B cell (primary cell): ENCODE measurements at regions not wholly inside any gene's neighbourhood (a gene's known extent, or its start where the extent isn't known, plus 50 kb on each side); places are given as distances from the start of the nearest gene placed in this dataset.

Source experiments
- ATAC-seq: fragments of 200-7000 bp; cut with Tn5 transposase; one replicate; pipeline ENCODE4 v1.10.0; 2021; ENCODE audit warnings: low read depth, mild to moderate bottlenecking, moderate number of reproducible peaks, moderate library complexity
- CTCF ChIA-PET: fragments of 350-600 bp; sonication (Branson Sonifier 250); formaldehyde crosslinking; loops from one replicate; lab custom pipeline; 2021; ENCODE audit warnings: antibody characterized with exemption, inconsistent platforms; lab: Charles Lee
- POLR2A ChIA-PET: fragments of 350-600 bp; sonication (Branson Sonifier 250); formaldehyde crosslinking; loops from one replicate; lab custom pipeline; 2021; ENCODE audit warnings: antibody characterized with exemption; lab: Charles Lee
- DNase-seq: peaks from one replicate; pipeline ENCODE4 v3.0.0; 2013
- H2AFZ ChIP-seq: 2 replicates; pipeline ENCODE4 v1.6.1; 2012; ENCODE audit warnings: mild to moderate bottlenecking, low read depth, low read length; ENCODE audit not compliant: insufficient read depth, poor library complexity, severe bottlenecking
- H3K27ac ChIP-seq, 2 donors: 1 replicate in 1 of 2; 2 replicates in 1 of 2; pipeline ENCODE4 v1.5.1; 2012 to 2013; ENCODE audit warnings: low read length in 2 of 2, mild to moderate bottlenecking in 2 of 2, moderate library complexity in 1 of 2
- H3K27me3 ChIP-seq, 4 experiments: fragments of 200-600 bp in 1 of 4; sonication (generic) in 1 of 4; replicated peaks in 1 of 4; 1 replicate in 2 of 4; 2 replicates in 2 of 4; pipeline versions ENCODE4 v1.6.1 to v1.7.0; 2013 to 2016; ENCODE audit warnings: low read length in 3 of 4, mild to moderate bottlenecking in 2 of 4, mixed read lengths in 1 of 4, moderate library complexity in 1 of 4; ENCODE audit not compliant: insufficient read depth in 4 of 4, control insufficient read depth in 3 of 4; ENCODE audit errors: control extremely low read depth in 1 of 4
- H3K36me3 ChIP-seq, 2 experiments: replicated peaks in 1 of 2; 1 replicate in 1 of 2; 2 replicates in 1 of 2; pipeline versions ENCODE4 v1.6.1 to v1.7.1; 2013; ENCODE audit warnings: low read length in 1 of 2; ENCODE audit not compliant: insufficient read depth in 2 of 2, control insufficient read depth in 1 of 2; ENCODE audit errors: control extremely low read depth in 1 of 2, extremely low read depth in 1 of 2
- H3K4me1 ChIP-seq, 2 donors: fragments of 200-600 bp in 1 of 2; sonication (generic) in 1 of 2; 1 replicate in 1 of 2; 2 replicates in 1 of 2; pipeline versions ENCODE4 v1.5.1 to v1.6.1; 2013 to 2017; ENCODE audit warnings: low read length in 2 of 2; ENCODE audit not compliant: control insufficient read depth in 2 of 2, insufficient read depth in 2 of 2
- H3K4me2 ChIP-seq: replicated peaks from 2 replicates; pipeline ENCODE3; 2012; ENCODE audit warnings: mild to moderate bottlenecking, low read depth, low read length; ENCODE audit not compliant: poor library complexity, severe bottlenecking
- H3K4me3 ChIP-seq, 5 experiments: fragments of 200-600 bp in 1 of 5; sonication (generic) in 1 of 5; 1 replicate in 3 of 5; 2 replicates in 2 of 5; pipeline versions ENCODE4 v1.5.1 to v1.7.0; 2011 to 2016; ENCODE audit warnings: low read length in 4 of 5, mild to moderate bottlenecking in 4 of 5, low read depth in 2 of 5, control low read depth in 1 of 5, moderate library complexity in 1 of 5; ENCODE audit not compliant: insufficient read depth in 1 of 5; ENCODE audit errors: control extremely low read depth in 1 of 5, extremely low read depth in 1 of 5
- H3K79me2 ChIP-seq: fragments of 200-600 bp; sonication (generic); one replicate; pipeline ENCODE4 v1.6.0; 2016; ENCODE audit warnings: low read length; ENCODE audit not compliant: control insufficient read depth, insufficient read depth
- H3K9ac ChIP-seq: fragments of 200-600 bp; sonication (generic); 2 replicates; pipeline ENCODE4 v1.6.1; 2017; ENCODE audit warnings: mild to moderate bottlenecking, low read length, moderate library complexity
- H3K9me3 ChIP-seq, 3 donors: one replicate each; pipeline versions ENCODE4 v1.6.1 to v1.7.1; 2013; ENCODE audit warnings: low read length in 2 of 3; ENCODE audit not compliant: control insufficient read depth in 2 of 3, insufficient read depth in 1 of 3; ENCODE audit errors: control extremely low read depth in 1 of 3
- H4K20me1 ChIP-seq: 2 replicates; pipeline ENCODE4 v1.6.0; 2012; ENCODE audit warnings: mild to moderate bottlenecking, low read length; ENCODE audit not compliant: insufficient read depth, control insufficient read depth, poor library complexity, severe bottlenecking
- H3K27ac Mint-ChIP-seq: one replicate; pipeline ENCODE4 v1.8.0; 2021; ENCODE audit warnings: mixed read lengths
- H3K27me3 Mint-ChIP-seq: one replicate; pipeline ENCODE4 v1.8.0; 2021; ENCODE audit warnings: mixed read lengths
- H3K4me1 Mint-ChIP-seq: one replicate; pipeline ENCODE4 v1.8.0; 2021; ENCODE audit warnings: mixed read lengths
- H3K4me3 Mint-ChIP-seq: one replicate; pipeline ENCODE4 v1.8.0; 2021; ENCODE audit warnings: mixed read lengths
- H3K9me3 Mint-ChIP-seq: one replicate; pipeline ENCODE4 v1.8.0; 2022; ENCODE audit warnings: mixed read lengths; ENCODE audit not compliant: insufficient read depth
- EZH2 ChIP-seq: IDR thresholded peaks from 2 replicates; pipeline ENCODE4 v1.6.1; 2012; ENCODE audit warnings: borderline replicate concordance, low read depth, mild to moderate bottlenecking, moderate library complexity, low read length; ENCODE audit not compliant: insufficient read depth, poor library complexity, severe bottlenecking
- WGBS: methylation state at CpG from one replicate; pipeline ENCODE4 v1.1.5; 2013; ENCODE audit warnings: missing lambda C conversion rate; ENCODE audit not compliant: insufficient coverage; 5-methylcytosine and 5-hydroxymethylcytosine counted together
- intact Hi-C: fragments of 100-400 bp; cut with micrococcal nuclease; formaldehyde crosslinking; loops from one replicate; pipeline ENCODE4 v1.10.0; 2022
- TF ChIP-seq, protein P1 (sequence below): fragments of 200-600 bp; IDR thresholded peaks from one replicate; pipeline ENCODE4 v1.8.0; 2022; ENCODE audit warnings: antibody characterized with exemption, mild to moderate bottlenecking

DNA sequence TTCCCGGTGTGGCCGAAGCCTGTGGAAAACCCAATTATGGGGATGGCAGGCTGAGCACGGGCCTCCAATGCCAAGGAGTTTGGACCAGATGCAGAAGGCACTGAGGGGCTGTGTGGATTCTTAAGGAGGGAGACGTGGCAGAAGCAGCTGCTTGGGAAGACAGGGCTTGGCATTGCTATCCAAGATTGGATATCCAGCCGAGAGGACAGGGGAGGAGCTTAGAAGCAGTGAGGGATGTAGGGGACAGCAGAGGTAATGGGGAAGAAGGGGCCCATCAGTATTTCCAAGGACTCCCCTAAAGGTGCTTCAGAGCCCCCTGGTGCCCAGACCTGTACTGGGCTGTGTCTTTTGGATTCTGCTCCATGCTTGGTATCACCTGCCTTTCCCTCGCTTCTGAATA lies 112.8 kb upstream of the TLE3 start:
- POLR2A ChIA-PET = no interaction called here

DNA sequence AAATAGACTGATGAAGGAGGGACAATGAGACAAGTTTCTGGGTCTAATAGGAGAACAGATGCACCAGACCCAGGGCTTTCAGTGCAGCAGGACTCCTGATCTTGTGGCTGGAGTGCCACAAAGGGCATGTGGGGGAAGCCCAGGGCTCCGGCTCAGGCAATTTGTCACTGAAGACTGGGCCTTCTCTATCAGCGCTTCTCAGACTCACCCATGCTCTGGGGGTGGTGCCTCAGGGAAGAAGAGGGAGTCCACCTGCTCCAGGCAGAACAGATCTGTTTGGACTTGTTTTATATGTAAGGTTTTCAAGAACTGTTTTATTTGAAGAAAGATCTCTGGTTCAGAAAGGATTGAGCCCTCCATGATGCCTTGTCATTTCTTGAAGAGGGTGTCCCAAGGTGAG lies 112.4 kb upstream of the TLE3 start:
- Histone ChIP-seq H3K9me3 (no peaks in the 10 kb centered on the region), H3K27me3 (peaks cover 0 to 6% (median 0%) of the 10 kb centered on the region in 4 experiments), H3K79me2 (no peaks in the 10 kb centered on the region), H3K4me3 (no peak overlapping the region), H2AFZ (no peak overlapping the region), H3K9ac (no peak overlapping the region), H3K4me2 (no peak overlapping the region), H3K4me1 (no peaks in the 10 kb centered on the region), H3K27ac (no peak overlapping the region), H3K36me3 (no peaks in the 10 kb centered on the region), H4K20me1 (no peaks in the 10 kb centered on the region)
- H3K27ac Mint-ChIP-seq = no peak overlapping the region
- CTCF ChIA-PET = no interaction called here
- TF ChIP-seq, protein P1, sequence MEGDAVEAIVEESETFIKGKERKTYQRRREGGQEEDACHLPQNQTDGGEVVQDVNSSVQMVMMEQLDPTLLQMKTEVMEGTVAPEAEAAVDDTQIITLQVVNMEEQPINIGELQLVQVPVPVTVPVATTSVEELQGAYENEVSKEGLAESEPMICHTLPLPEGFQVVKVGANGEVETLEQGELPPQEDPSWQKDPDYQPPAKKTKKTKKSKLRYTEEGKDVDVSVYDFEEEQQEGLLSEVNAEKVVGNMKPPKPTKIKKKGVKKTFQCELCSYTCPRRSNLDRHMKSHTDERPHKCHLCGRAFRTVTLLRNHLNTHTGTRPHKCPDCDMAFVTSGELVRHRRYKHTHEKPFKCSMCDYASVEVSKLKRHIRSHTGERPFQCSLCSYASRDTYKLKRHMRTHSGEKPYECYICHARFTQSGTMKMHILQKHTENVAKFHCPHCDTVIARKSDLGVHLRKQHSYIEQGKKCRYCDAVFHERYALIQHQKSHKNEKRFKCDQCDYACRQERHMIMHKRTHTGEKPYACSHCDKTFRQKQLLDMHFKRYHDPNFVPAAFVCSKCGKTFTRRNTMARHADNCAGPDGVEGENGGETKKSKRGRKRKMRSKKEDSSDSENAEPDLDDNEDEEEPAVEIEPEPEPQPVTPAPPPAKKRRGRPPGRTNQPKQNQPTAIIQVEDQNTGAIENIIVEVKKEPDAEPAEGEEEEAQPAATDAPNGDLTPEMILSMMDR = no peak
- no peak for TF ChIP-seq EZH2
- H3K4me1 Mint-ChIP-seq = peaks cover 6% of the 10 kb centered on the region
- H3K27me3 Mint-ChIP-seq = peaks cover 4% of the 10 kb centered on the region
- WGBS = 96% methylated on average over 2 of the region's 2 CpGs
- POLR2A ChIA-PET = no interaction called here
- intact Hi-C loops = no loop called here
- DNase-seq (no peak), ATAC-seq (no peak)
- H3K4me3 Mint-ChIP-seq = no peak overlapping the region
- no peaks in the 10 kb centered on the region for H3K9me3 Mint-ChIP-seq

More for the DNA sequence above, 112.8 kb upstream of the TLE3 start:
- Histone ChIP-seq H3K36me3 (no peaks in the 10 kb centered on the region), H3K4me1 (no peaks in the 10 kb centered on the region), H3K4me2 (no peak overlapping the region), H3K9ac (no peak overlapping the region), H3K27ac (no peak overlapping the region), H3K79me2 (no peaks in the 10 kb centered on the region), H2AFZ (no peak overlapping the region), H3K27me3 (peaks cover 0 to 6% (median 0%) of the 10 kb centered on the region in 4 experiments), H3K9me3 (no peaks in the 10 kb centered on the region), H3K4me3 (no peak overlapping the region), H4K20me1 (no peaks in the 10 kb centered on the region)
- ATAC-seq (no peak), DNase-seq (no peak)
- H3K4me1 Mint-ChIP-seq = peaks cover 6% of the 10 kb centered on the region
- WGBS = 100% methylated on average over 6 of the region's 6 CpGs
- no peak overlapping the region for H3K27ac Mint-ChIP-seq
- H3K9me3 Mint-ChIP-seq = no peaks in the 10 kb centered on the region
- H3K27me3 Mint-ChIP-seq = peaks cover 4% of the 10 kb centered on the region
- H3K4me3 Mint-ChIP-seq = no peak overlapping the region
- intact Hi-C loops = no loop called here
- CTCF ChIA-PET = no interaction called here
- TF ChIP-seq, protein P1 = no peak
- TF ChIP-seq EZH2 = no peak
